Neural progenitor cell (in vitro differentiated cells): ENCODE measurements at regions not wholly inside any gene's neighbourhood (a gene's known extent, or its start where the extent isn't known, plus 50 kb on each side); places are given as distances from the start of the nearest gene placed in this dataset.

Experiments used
- DNase-seq: peaks from one replicate; pipeline ENCODE4 v3.0.0-alpha.2; 2016; ENCODE audit warnings: low spot score
- H2AFZ ChIP-seq: fragments of 200-600 bp; sonication (generic); replicated peaks from 2 replicates; pipeline ENCODE4 v1.6.1; 2016; ENCODE audit warnings: antibody characterized with exemption
- H3F3A ChIP-seq: fragments of 200-600 bp; sonication (generic); 2 replicates; pipeline ENCODE4 v1.6.1; 2016; ENCODE audit warnings: antibody characterized with exemption, low read depth
- H3K27ac ChIP-seq: fragments of 200-600 bp; sonication (generic); 2 replicates; pipeline ENCODE4 v1.5.1; 2016; ENCODE audit warnings: mild to moderate bottlenecking
- H3K27me3 ChIP-seq: fragments of 200-600 bp; sonication (generic); 2 replicates; pipeline ENCODE4 v1.6.1; 2016; ENCODE audit warnings: mild to moderate bottlenecking, moderate library complexity
- H3K36me3 ChIP-seq: fragments of 200-600 bp; sonication (generic); 2 replicates; pipeline ENCODE4 v1.5.1; 2016
- H3K4me1 ChIP-seq: fragments of 200-600 bp; sonication (generic); 2 replicates; pipeline ENCODE4 v1.6.1; 2016; ENCODE audit warnings: mixed run types
- H3K4me2 ChIP-seq: fragments of 200-600 bp; sonication (generic); 2 replicates; pipeline ENCODE4 v1.6.1; 2016
- H3K4me3 ChIP-seq: fragments of 200-600 bp; sonication (generic); 2 replicates; pipeline ENCODE4 v1.5.1; 2016
- H3K79me2 ChIP-seq: fragments of 200-600 bp; sonication (generic); 2 replicates; pipeline ENCODE4 v1.6.1; 2016; ENCODE audit warnings: low read depth
- H3K9ac ChIP-seq: fragments of 200-600 bp; sonication (generic); 2 replicates; pipeline ENCODE4 v1.6.1; 2016
- H3K9me3 ChIP-seq: fragments of 200-600 bp; sonication (generic); 2 replicates; pipeline ENCODE4 v1.5.1; 2016; ENCODE audit warnings: low read depth
- H4K20me1 ChIP-seq: fragments of 200-600 bp; sonication (generic); 2 replicates; pipeline ENCODE4 v1.6.1; 2016; ENCODE audit warnings: low read depth
- H3K27ac Mint-ChIP-seq: 3 replicates; pipeline ENCODE4 v1.8.0; 2021; ENCODE audit warnings: mixed read lengths
- H3K27me3 Mint-ChIP-seq: 2 replicates; pipeline ENCODE4 v1.8.0; 2022; ENCODE audit warnings: low read depth, mild to moderate bottlenecking, inconsistent platforms, moderate library complexity, mixed read lengths; ENCODE audit not compliant: insufficient read depth
- H3K36me3 Mint-ChIP-seq: 3 replicates; pipeline ENCODE4 v1.8.0; 2021; ENCODE audit warnings: mixed read lengths
- H3K4me1 Mint-ChIP-seq: 3 replicates; pipeline ENCODE4 v1.8.0; 2021; ENCODE audit warnings: mixed read lengths
- H3K4me3 Mint-ChIP-seq: 3 replicates; pipeline ENCODE4 v1.8.0; 2021; ENCODE audit warnings: mild to moderate bottlenecking, moderate library complexity, mixed read lengths
- H3K9me3 Mint-ChIP-seq: 3 replicates; pipeline ENCODE4 v1.8.0; 2020; ENCODE audit warnings: mixed read lengths
- CTCF ChIP-seq: fragments of 200-600 bp; sonication (generic); IDR thresholded peaks from 2 replicates; pipeline ENCODE4 v1.5.1; 2017; ENCODE audit warnings: antibody characterized with exemption, mild to moderate bottlenecking
- EZH2 ChIP-seq: fragments of 200-600 bp; sonication (generic); IDR thresholded peaks from 2 replicates; pipeline ENCODE4 v1.6.1; 2017; ENCODE audit warnings: antibody characterized with exemption, mild to moderate bottlenecking, moderate library complexity
- EZH2phosphoT487 ChIP-seq: fragments of 200-600 bp; sonication (generic); IDR thresholded peaks from 2 replicates; pipeline ENCODE4 v1.6.1; 2017; ENCODE audit warnings: antibody characterized with exemption

GRCh38 chr17:69921046-69921445, 154.0 kb upstream of the KCNJ16 start:
- no peaks in the 10 kb centered on the region for H3K9me3 ChIP-seq
- H3K79me2 ChIP-seq, result no peaks in the 10 kb centered on the region
- H3K36me3 ChIP-seq, result no peaks in the 10 kb centered on the region
- Mint-ChIP-seq H3K4me3 (no peak overlapping the region), H3K27me3 (no peaks in the 10 kb centered on the region), H3K36me3 (no peaks in the 10 kb centered on the region), H3K4me1 (no peaks in the 10 kb centered on the region), H3K27ac (no peak overlapping the region), H3K9me3 (no peaks in the 10 kb centered on the region)
- DNase-seq, result no peak
- H2AFZ ChIP-seq, result no peak overlapping the region
- no peak overlapping the region for H3K4me2 ChIP-seq
- no peaks in the 10 kb centered on the region for H4K20me1 ChIP-seq
- H3K4me1 ChIP-seq, result peaks cover 8% of the 10 kb centered on the region
- TF ChIP-seq EZH2phosphoT487, result no peak
- TF ChIP-seq EZH2, result no peak
- TF ChIP-seq CTCF, result no peak
- no peak overlapping the region for H3K9ac ChIP-seq
- H3K4me3 ChIP-seq, result no peak overlapping the region
- H3K27ac ChIP-seq, result no peak overlapping the region
- no peaks in the 10 kb centered on the region for H3K27me3 ChIP-seq
- H3F3A ChIP-seq, result no peaks in the 10 kb centered on the region

- Histone ChIP-seq H3K79me2 (no peaks in the 10 kb centered on the region), H3F3A (no peaks in the 10 kb centered on the region), H2AFZ (no peak overlapping the region), H3K4me1 (no peaks in the 10 kb centered on the region), H3K27me3 (no peaks in the 10 kb centered on the region), H3K9me3 (no peaks in the 10 kb centered on the region), H3K9ac (no peak overlapping the region), H3K27ac (no peak overlapping the region), H3K36me3 (no peaks in the 10 kb centered on the region), H3K4me3 (no peak overlapping the region), H3K4me2 (no peak overlapping the region), H4K20me1 (no peaks in the 10 kb centered on the region)
- TF ChIP-seq CTCF, result no peak
- TF ChIP-seq EZH2, result no peak
- no peak for TF ChIP-seq EZH2phosphoT487
- H3K36me3 Mint-ChIP-seq, result no peaks in the 10 kb centered on the region
- H3K27me3 Mint-ChIP-seq, result no peaks in the 10 kb centered on the region
- H3K9me3 Mint-ChIP-seq, result no peaks in the 10 kb centered on the region
- no peaks in the 10 kb centered on the region for H3K4me1 Mint-ChIP-seq
- no peak overlapping the region for H3K27ac Mint-ChIP-seq
- DNase-seq, result no peak
- H3K4me3 Mint-ChIP-seq, result no peak overlapping the region
These were observed 146.4 kb upstream of the KCNJ16 start for GRCh38 chr17:69928611-69929010.

- no peak for DNase-seq
- Mint-ChIP-seq H3K27ac (no peak overlapping the region), H3K27me3 (no peaks in the 10 kb centered on the region), H3K4me1 (no peaks in the 10 kb centered on the region), H3K36me3 (no peaks in the 10 kb centered on the region), H3K9me3 (no peaks in the 10 kb centered on the region), H3K4me3 (no peak overlapping the region)
- Histone ChIP-seq H3K27ac (no peak overlapping the region), H3K36me3 (no peaks in the 10 kb centered on the region), H3K79me2 (no peaks in the 10 kb centered on the region), H3K27me3 (no peaks in the 10 kb centered on the region), H3K9ac (no peak overlapping the region), H3K4me1 (no peaks in the 10 kb centered on the region), H2AFZ (no peak overlapping the region), H3K4me2 (no peak overlapping the region), H3K4me3 (no peak overlapping the region), H3K9me3 (no peaks in the 10 kb centered on the region), H4K20me1 (no peaks in the 10 kb centered on the region), H3F3A (no peaks in the 10 kb centered on the region)
- TF ChIP-seq CTCF (no peak), EZH2phosphoT487 (no peak), EZH2 (no peak)
These were observed 138.0 kb upstream of the KCNJ16 start for GRCh38 chr17:69936996-69937395.

- no peaks in the 10 kb centered on the region for H3K4me1 Mint-ChIP-seq
- TF ChIP-seq CTCF (no peak), EZH2phosphoT487 (no peak), EZH2 (no peak)
- no peaks in the 10 kb centered on the region for H3K36me3 Mint-ChIP-seq
- no peaks in the 10 kb centered on the region for H3F3A ChIP-seq
- H3K9me3 ChIP-seq, result no peaks in the 10 kb centered on the region
- H3K27ac ChIP-seq, result no peak overlapping the region
- no peaks in the 10 kb centered on the region for H3K9me3 Mint-ChIP-seq
- H3K79me2 ChIP-seq, result no peaks in the 10 kb centered on the region
- no peak overlapping the region for H2AFZ ChIP-seq
- no peaks in the 10 kb centered on the region for H3K4me1 ChIP-seq
- no peak overlapping the region for H3K4me2 ChIP-seq
- H3K36me3 ChIP-seq, result no peaks in the 10 kb centered on the region
- H3K27me3 Mint-ChIP-seq, result no peaks in the 10 kb centered on the region
- no peaks in the 10 kb centered on the region for H4K20me1 ChIP-seq
- H3K9ac ChIP-seq, result no peak overlapping the region
- no peaks in the 10 kb centered on the region for H3K27me3 ChIP-seq
- H3K4me3 Mint-ChIP-seq, result no peak overlapping the region
- no peak overlapping the region for H3K4me3 ChIP-seq
- DNase-seq, result no peak
- H3K27ac Mint-ChIP-seq, result no peak overlapping the region
These were observed 132.0 kb upstream of the KCNJ16 start for GRCh38 chr17:69943058-69943457.
